HEK293 (cell line): ENCODE measurements at regions not wholly inside any gene's neighbourhood (a gene's known extent, or its start where the extent isn't known, plus 50 kb on each side); places are given as distances from the start of the nearest gene placed in this dataset.

Source experiments
- BCL11A ChIP-seq: fragments of 450-650 bp; formaldehyde crosslinking; IDR thresholded peaks from 2 replicates; pipeline ENCODE4 v1.5.1; 2016; ENCODE audit warnings: low read depth, missing biosample characterization, missing genetic modification characterization
- TCF7L2 ChIP-seq: IDR thresholded peaks from 2 replicates; pipeline ENCODE4 v1.6.1; 2011; ENCODE audit warnings: low read depth, mild to moderate bottlenecking, inconsistent platforms, low read length, moderate library complexity, borderline replicate concordance
- ZNF112 ChIP-seq: fragments of 450-650 bp; formaldehyde crosslinking; IDR thresholded peaks from 2 replicates; pipeline ENCODE4 v1.5.0; 2017; ENCODE audit warnings: missing biosample characterization, missing genetic modification characterization
- ZNF133 ChIP-seq: fragments of 450-650 bp; formaldehyde crosslinking; IDR thresholded peaks from 2 replicates; pipeline ENCODE4 v1.5.1; 2016; ENCODE audit warnings: missing biosample characterization, missing genetic modification characterization
- ZNF2 ChIP-seq: fragments of 450-650 bp; formaldehyde crosslinking; IDR thresholded peaks from 2 replicates; pipeline ENCODE4 v1.5.1; 2016; ENCODE audit warnings: missing biosample characterization, missing genetic modification characterization
- ZNF274 ChIP-seq, 2 experiments: fragments of 200-500 bp in 1 of 2; fragments of 450-650 bp in 1 of 2; sonication (Bioruptor generic) in 1 of 2; formaldehyde crosslinking in 1 of 2; IDR thresholded peaks; 2 replicates each; pipeline versions ENCODE4 v1.5.1 to v1.6.1; 2014 to 2016; ENCODE audit warnings: borderline replicate concordance in 1 of 2, inconsistent platforms in 1 of 2, low read length in 1 of 2, missing biosample characterization in 1 of 2, missing genetic modification characterization in 1 of 2
- ZNF571 ChIP-seq: fragments of 450-650 bp; formaldehyde crosslinking; IDR thresholded peaks from 2 replicates; pipeline ENCODE4 v1.5.0; 2017; ENCODE audit warnings: missing biosample characterization, missing genetic modification characterization
- ZNF624 ChIP-seq: fragments of 450-650 bp; formaldehyde crosslinking; IDR thresholded peaks from 2 replicates; pipeline ENCODE4 v1.5.1; 2017; ENCODE audit warnings: missing biosample characterization, missing genetic modification characterization
- TF ChIP-seq, protein P1 (sequence below): fragments of 450-650 bp; formaldehyde crosslinking; IDR thresholded peaks from 2 replicates; pipeline ENCODE4 v1.5.1; 2016; ENCODE audit warnings: missing biosample characterization, missing genetic modification characterization
- TF ChIP-seq, protein P2 (sequence below): fragments of 450-650 bp; formaldehyde crosslinking; IDR thresholded peaks from 2 replicates; pipeline ENCODE4 v1.5.1; 2016; ENCODE audit warnings: missing biosample characterization, missing genetic modification characterization

DNA sequence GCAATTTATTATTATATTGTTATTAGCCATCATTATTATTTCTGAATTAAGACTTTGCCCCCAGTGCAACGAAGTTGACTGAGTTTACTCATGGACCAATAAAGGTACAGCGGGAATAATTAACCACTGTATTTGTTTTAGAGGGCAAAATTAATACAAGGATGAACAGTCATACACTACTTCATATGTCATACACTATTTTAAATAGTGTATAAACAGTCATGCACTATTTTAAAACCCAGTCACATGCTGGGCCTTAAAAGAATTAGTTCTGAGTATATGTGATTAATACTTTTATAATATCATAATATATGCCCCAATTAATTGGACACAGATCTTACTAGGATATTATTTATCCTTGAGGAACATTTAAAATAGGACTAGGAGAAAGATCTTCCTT is 125.3 kb upstream of the NANOGP8 start:
- TF ChIP-seq, protein P1, sequence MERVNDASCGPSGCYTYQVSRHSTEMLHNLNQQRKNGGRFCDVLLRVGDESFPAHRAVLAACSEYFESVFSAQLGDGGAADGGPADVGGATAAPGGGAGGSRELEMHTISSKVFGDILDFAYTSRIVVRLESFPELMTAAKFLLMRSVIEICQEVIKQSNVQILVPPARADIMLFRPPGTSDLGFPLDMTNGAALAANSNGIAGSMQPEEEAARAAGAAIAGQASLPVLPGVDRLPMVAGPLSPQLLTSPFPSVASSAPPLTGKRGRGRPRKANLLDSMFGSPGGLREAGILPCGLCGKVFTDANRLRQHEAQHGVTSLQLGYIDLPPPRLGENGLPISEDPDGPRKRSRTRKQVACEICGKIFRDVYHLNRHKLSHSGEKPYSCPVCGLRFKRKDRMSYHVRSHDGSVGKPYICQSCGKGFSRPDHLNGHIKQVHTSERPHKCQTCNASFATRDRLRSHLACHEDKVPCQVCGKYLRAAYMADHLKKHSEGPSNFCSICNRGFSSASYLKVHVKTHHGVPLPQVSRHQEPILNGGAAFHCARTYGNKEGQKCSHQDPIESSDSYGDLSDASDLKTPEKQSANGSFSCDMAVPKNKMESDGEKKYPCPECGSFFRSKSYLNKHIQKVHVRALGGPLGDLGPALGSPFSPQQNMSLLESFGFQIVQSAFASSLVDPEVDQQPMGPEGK (tag by site-specific recombination) = no peak
- no peak for TF ChIP-seq ZNF112 (tag by site-specific recombination)
- no peak for TF ChIP-seq ZNF624 (tag by site-specific recombination)
- TF ChIP-seq BCL11A (tag by site-specific recombination) = no peak
- TF ChIP-seq, protein P2, sequence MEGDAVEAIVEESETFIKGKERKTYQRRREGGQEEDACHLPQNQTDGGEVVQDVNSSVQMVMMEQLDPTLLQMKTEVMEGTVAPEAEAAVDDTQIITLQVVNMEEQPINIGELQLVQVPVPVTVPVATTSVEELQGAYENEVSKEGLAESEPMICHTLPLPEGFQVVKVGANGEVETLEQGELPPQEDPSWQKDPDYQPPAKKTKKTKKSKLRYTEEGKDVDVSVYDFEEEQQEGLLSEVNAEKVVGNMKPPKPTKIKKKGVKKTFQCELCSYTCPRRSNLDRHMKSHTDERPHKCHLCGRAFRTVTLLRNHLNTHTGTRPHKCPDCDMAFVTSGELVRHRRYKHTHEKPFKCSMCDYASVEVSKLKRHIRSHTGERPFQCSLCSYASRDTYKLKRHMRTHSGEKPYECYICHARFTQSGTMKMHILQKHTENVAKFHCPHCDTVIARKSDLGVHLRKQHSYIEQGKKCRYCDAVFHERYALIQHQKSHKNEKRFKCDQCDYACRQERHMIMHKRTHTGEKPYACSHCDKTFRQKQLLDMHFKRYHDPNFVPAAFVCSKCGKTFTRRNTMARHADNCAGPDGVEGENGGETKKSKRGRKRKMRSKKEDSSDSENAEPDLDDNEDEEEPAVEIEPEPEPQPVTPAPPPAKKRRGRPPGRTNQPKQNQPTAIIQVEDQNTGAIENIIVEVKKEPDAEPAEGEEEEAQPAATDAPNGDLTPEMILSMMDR (tag by site-specific recombination) = no peak
- no peak for TF ChIP-seq ZNF571 (tag by site-specific recombination)
- no peak for TF ChIP-seq TCF7L2
- TF ChIP-seq ZNF2 = no peak
- no peak for TF ChIP-seq ZNF274 (IDR thresholded peaks at IDR 0.05; ENCODE audit: low read length)
- no peak for TF ChIP-seq ZNF274 (tag by site-specific recombination; IDR thresholded peaks at IDR 0.05; ENCODE audit: borderline replicate concordance)
- TF ChIP-seq ZNF133 (tag by site-specific recombination) = no peak
